ENCODE measurements at regions not wholly inside any gene's neighbourhood (a gene's known extent, or its start where the extent isn't known, plus 50 kb on each side); places are given as distances from the start of the nearest gene placed in this dataset.

DNA sequence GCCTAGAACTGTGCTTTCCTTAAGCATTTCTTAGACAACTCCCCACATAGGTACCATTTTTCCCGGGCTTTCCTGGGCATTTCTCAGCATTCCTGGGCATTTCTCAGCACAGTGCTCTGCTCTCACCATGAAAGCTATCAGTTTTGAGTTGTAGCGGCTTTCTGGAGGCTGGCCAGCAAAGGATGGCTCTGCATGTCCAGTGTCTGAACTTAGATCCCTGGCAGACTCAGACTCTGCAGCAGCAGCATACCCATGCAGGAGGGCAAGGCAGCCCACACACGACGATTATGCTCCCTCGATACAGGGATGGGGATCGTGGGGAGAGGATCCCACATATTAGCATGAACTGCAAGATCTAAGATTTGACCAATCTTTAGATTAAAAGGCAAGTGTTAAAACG is 248.9 kb upstream of the MKI67 start:
- no peak for DNase-seq (ENCODE audit: low spot score)

DNA sequence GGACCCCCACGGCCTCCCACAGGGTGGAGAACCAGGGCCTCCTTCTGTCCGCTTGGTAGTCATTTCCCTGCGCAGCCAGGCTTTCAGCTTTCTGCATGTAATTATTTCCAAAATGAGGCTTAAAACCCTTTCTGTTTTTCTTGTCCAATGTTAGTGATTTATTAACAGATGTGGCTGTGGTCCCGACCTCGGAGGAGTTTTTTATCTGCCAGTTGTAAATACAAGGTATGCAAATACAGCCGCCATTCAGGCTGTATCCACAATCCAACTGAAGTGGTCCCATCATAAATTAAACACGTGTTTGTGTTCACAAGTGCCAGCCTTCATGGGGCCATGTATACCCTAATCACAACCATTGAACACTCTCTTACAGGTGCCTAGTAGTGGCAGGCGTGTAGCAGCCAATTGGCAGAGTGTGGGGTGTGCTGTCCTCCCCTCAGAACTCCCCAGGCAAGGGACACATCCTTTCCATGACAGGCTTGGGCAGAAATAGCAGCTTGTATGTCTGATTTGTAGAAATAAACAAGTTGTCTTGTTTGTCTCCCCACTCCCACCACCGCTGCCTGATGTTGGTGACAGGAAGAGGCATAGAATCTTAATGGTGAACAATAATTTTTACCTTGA is 251.3 kb upstream of the MKI67 start:
- no peak for DNase-seq (ENCODE audit: low spot score)

DNA sequence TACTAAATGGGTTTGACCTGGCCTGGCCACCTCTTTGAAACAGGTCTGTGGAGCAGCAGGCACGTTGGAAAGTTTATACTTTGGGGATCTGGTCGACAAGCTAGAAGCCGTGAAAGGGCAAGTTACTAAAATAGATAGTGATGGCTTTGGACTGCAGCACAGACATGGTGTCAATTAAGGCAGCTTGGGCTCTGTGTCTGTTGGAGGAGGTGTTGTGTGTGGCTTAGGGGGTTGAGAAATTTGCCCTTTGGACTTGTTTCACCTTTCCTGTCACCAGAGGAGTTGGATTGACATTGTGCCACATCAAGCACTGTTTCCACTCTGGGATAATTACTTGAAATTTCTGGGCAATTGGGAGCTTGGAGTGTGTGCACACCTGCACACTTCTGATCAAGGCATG is 251.8 kb upstream of the MKI67 start:
- no peak for DNase-seq (ENCODE audit: low spot score)

DNA sequence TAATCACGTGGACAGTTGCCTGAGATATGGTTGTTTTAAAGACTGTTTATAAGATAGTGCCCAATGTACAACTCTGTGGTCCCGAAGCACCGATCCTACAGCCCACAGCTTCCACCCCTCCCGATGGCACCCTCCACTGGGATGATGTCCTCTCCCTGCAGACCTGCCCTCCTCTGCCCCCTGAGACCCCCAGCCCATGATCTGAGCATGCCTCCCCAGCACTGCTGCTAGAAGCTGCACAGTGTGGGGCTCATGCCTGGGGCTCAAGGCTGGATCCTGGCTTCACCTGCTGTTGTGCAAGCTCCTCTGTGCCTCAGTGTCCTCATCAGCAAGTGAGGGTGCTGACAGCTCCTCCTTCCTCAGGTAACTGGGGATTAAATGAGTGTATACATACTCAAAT is 254.7 kb upstream of the MKI67 start:
- DNase-seq (ENCODE audit: low spot score), result no peak

DNA sequence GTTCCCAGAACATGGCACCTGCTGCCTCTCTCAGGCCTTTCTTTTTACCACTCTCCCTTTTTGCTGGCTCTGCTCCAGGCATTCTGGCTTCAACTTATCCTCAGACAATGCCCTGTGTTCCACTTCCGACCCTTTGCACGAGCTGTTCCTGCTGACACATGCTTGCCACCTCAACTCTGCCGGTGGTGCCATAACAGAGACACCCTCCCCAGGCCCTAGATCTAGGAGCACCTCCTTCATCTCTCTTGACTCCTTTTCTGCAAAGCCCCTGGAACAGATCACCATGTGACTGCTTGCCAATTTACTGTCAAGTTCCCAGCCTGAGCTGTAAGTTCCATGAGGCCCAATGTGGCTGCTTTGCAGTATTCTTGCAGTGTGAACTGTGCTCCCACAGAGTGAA is 256.0 kb upstream of the MKI67 start:
- DNase-seq (ENCODE audit: low spot score), result no peak

DNA sequence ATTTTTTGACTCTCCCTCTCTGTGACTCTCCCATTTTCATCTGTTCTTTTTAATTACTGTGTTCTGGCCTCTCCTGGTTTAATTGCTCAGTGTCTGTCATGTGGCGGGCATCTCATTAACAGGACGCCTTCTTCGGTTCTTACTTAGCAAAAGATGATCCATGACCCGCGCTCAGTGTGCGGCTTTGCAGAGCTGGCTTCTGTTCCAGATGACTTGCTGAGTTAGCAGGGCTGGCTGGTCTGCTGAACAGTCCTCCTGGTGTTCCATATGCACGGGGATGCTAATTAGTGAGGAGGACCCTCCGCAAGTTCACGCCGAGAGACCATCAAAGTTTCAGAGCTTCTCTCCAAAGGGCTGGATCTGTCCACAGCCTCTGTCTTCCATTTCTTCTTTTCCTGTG is 258.6 kb upstream of the MKI67 start:
- no peak for DNase-seq (ENCODE audit: low spot score)

DNA sequence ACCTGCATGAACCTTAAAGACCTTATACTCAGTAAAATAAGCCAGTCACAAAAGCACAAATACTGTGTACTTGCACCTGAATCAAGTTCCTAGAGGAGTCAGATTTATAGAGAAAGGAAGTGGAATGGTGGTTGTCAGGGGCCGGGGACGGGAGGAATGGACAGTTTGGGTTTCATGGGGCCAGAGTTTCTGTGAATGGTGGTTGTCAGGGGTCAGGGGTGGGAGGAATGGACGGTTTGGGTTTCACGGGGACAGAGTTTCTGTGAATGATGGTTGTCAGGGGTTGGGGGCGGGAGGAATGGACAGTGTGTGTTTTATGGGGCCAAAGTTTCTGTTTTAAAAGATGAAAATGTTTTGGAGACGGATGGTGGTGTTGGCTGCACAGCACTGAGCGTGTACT is 260.0 kb upstream of the MKI67 start:
- no peak for DNase-seq (ENCODE audit: low spot score)

DNA sequence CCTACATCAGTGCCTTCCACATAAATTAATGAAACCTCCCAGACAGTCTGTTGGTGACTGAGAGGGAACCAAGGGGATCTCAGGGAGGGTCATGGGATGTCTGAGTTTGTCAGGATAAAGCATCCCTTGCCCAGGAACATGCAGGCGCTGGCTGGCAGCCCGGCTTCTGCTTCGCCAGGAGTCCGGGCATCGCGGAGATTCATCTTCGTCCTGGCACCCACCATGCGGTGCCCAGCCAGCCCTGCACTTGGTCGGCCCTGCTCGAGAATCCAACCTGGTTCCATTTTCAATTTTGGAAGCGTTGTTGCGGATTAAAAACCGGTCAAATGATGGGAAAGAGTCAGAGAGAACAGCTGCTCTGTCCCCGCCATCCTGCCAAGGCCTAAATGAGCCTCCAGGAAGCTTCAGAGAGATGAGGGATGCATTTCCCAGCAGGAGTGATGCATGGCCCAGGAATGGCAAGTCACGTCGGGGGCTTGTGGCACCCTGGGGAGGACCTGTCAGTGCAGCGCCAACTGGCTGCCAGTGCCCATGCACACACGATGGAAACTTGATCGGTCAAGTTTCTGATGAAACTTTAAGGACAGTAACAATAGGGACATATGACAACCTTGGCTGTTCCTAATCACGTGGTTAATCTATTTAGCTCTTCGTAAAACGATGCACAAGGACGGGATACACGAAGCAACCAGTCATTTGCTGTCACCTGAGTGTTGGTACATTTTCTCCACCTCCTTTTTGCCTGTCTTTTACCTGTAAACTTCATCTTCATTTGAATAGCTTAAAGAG is 260.8 kb upstream of the MKI67 start:
- DNase-seq (ENCODE audit: low spot score), result no peak

DNA sequence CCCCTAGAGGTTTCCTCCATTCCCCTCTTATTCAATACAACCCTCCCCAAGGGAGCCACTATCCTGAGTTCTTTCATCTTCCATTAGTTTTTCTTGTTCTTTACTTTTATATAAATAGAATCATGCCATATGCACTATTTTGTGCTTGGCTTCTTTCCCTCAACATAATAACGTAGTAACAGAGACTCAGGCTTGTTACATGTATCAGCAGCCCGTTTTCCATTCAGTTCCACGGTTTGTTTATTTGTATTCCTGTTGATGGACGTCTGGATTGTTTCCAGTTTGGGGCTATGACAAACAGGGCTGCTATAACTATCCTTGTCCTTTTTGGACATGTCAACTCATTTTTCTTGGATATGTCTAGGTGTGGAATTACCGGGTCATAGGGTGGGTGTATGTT is 264.4 kb upstream of the MKI67 start:
- DNase-seq (ENCODE audit: low spot score), result no peak

DNA sequence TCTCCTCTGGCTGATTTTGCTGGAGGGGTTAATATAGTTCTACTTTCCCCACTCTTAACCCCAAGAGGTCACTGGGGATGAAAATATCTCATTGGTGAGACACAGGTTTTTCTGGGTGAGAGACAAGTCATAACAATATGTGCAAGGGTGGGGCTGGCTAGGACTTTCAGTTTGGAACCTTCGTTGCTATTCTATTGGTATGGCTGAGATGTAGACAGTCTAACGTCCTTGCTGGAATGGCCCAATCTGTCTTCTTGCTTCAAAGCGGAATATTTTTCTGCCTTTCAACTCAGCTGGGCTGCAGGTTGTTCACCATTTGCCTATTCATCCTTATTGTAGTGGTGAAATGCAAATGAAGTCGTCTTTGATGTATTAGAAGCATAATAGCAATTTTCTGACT is 267.3 kb upstream of the MKI67 start:
- no peak for DNase-seq (ENCODE audit: low spot score)

DNA sequence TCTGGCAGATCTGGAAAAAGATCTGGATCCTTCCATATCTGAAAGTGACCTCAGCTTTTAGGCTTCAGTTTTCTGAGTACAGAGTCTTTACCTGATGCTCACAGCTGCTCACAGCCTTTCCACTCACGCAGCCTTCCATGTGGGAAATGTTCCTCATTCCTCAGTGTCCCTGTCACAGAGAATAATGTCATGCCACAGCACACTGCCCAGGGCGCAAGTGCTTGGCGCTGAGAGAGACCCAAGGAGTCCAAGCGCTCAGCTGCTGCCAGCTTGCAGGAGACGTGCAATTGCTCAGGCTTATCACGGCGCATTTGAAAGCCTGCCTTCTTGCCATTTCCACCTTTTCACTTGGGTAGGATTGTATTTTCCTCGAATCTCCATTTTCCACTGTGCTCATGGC is 271.9 kb upstream of the MKI67 start:
- DNase-seq (ENCODE audit: low spot score), result no peak

DNA sequence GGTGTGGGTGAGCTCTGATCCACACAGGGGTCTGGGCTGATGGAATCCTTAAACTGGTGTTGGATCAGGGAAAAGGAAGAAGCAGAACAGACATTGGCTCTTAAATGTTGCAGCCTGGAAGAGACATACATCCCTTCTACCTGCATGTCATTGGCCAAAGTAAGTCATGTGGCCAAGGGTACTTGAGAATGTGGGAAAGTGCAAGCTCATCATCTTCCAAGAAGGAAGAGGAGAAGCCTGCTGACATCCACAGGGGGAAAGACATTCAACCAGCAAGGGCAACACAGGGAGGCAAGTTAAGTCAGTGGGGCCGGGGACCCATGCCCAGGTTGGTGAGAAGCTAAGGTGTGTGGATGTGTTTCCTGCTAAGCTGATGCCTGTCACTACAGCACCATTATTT is 272.8 kb upstream of the MKI67 start:
- DNase-seq (ENCODE audit: low spot score), result no peak

DNA sequence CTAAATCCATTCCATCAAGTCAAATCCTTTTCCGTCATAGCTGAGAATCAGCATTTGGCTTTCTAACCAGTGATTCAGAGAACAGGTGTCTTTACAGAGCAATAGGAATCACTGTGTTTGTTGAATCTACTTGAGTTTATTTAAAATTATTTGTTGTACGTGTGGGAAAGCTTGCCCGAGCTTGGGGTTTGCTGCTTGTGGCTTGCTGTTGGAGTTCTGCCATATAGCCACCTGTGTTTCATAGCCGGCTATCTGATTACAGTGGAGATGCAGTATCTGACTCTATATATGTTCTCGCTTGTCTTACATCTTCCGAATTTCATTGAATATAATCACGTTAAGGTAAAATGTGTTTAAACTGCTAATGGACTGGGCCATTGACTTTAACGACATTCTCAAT is 274.3 kb upstream of the MKI67 start:
- no peak for DNase-seq (ENCODE audit: low spot score)

DNA sequence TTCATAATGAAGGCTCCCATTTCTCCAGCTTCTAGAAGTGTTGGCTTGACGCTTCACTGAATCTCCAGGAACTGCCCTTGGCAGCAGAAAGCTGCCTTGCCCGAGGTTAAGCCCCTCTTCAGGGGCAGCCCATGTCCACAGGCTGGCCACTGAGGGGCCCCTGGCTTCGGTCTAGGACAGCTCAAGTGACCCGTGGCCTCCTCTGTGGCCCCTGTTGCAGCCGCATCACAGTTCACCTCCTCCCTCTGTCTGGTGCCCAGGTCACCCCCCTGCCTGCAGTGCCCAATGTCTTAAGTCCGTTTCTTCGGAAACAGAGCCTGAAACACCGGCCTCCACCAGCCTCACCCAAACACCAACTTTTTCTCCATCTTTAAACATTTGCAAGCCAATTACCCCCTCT is 279.2 kb upstream of the MKI67 start:
- DNase-seq (ENCODE audit: low spot score), result no peak

DNA sequence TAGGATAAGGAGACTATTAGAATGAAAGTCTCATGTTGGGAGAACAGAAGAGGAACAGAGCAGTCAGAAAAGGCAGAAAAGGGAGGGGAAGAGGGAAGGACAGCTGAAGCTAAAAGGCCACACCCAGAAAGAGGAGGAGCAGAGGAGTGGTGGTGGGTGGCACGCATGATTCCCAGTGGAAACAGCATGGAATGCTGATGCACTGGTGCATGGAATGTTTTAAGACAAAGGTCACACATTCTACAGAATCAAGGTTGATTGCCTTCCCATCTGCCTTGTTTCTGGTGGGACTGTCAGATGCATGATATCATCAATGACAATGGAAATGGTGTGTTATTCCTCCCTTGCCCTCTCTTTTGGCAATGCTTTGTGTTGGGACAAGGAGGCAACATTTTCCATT is 285.4 kb upstream of the MKI67 start:
- no peak for DNase-seq (ENCODE audit: low spot score)

DNA sequence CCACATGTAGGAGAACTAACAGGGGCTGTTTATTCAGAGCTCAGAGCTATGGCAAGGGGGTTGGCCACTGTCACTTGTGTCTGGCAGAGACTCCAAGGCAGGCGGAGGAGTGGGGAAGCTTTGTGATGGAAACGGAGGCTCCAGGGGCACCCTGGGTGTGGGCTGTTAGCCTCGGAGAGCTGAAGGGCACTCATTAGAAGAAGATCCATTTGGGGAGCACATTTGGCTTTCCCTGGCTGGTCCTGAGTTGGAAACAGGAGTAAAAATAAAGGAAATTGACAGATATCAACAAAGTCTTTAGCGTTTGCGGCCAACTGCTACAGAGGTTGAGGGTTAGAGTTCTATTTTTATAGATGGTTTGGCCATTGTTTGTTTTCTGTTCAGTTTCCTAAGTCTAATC is 288.3 kb upstream of the MKI67 start:
- no peak for DNase-seq (ENCODE audit: low spot score)

DNA sequence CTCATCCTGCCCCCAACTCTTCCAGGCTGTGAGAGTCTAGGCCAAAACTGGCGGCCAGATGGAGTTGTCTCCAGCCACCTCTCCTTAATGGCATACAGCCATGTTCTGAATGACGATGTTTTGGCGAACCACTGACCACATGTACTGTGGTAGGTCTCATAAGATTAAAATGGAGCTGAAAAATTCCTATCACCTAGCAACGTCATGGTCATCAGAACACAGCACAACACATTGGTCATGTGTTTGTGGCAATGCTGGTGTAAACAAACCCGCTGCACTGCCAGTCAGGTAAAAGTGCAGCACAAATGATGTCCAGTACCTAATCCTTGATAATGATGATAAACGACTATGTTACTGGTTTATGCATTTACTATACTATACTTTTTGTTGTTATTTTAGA is 290.0 kb upstream of the MKI67 start:
- no peak for DNase-seq (ENCODE audit: low spot score)

DNA sequence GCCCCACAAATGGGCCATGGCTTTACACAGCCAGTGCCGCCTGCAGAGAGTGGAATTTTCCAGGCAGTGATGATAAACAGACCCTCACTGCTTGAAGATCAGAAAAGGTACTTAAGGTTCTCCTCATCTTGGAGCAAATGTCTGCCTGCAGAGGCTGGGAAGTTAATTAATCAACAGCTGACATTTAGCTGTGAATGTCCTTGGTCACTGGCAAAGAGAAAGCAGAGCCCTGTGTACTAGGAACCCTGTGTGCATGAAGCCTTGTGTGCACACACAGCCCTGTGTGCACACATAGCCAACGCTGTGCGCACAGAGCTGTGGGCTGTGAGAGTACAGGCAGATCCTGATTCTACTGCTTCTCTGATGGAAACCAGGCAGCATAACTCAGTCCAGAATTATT is 291.6 kb upstream of the MKI67 start:
- no peak for DNase-seq (ENCODE audit: low spot score)

DNA sequence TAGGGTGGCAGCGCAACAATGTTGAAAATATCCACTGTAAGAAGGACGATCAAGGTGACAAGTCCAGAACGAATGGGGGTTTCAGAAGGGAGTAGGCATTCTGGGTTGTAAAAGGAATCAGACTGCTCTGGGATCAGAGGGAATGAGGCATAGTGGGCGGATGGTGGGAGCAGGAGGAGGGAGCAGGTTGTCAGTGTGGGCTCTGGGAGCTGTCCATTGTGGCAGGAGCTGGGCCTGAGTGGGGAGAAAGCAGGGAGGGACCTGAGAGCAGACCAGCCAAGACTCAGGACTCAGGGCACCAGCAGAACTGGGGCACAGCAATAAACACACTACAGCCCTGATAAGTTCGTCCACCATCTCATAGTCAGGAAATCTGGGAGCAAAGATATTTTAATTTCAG is 292.6 kb upstream of the MKI67 start:
- DNase-seq (ENCODE audit: low spot score), result no peak

DNA sequence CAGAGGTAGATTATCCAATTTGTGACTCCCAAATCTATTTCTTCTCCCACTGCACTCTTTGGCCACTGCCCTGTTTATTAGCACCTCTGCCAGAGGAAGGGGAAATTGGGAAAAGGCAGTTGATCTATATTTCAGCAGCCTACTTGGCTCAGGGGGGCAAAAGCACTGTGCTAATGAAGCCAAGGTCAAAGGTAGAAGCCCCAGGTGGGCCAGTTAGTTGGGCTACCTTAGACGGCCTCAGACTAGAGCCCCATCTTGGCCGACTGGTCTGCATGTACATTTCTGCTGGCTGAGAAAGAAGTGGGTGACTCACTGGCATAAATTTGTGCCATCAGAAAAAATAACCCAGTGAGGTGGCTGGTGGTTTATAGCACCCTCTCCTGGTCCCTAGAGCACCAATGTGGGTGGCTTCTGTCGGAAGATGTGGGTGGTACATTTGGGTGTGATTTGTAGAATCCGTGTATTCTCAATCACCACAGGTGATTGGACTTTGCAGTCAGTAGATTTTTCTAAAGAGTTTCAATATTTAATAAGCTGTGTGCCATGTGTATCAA is 293.3 kb upstream of the MKI67 start:
- DNase-seq (ENCODE audit: low spot score), result no peak

DNA sequence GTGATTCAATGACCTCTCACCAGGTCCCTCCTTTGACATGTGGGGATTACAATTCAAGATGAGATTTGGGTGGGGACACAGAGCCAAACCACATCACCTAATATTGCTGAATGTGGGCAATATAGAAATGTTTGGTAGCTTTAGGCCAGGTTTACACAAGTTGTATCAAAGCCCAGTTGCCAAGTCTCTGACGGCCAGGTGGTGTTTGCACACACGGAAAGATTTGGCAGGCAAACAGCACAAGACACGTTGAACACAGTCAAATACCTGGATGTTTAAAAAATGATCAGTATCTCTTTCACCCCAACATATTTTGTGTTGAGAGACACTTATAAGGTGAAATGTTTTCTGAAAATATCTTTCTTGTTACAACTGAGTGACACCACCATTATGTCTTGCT is 294.4 kb upstream of the MKI67 start:
- no peak for DNase-seq (ENCODE audit: low spot score)

DNA sequence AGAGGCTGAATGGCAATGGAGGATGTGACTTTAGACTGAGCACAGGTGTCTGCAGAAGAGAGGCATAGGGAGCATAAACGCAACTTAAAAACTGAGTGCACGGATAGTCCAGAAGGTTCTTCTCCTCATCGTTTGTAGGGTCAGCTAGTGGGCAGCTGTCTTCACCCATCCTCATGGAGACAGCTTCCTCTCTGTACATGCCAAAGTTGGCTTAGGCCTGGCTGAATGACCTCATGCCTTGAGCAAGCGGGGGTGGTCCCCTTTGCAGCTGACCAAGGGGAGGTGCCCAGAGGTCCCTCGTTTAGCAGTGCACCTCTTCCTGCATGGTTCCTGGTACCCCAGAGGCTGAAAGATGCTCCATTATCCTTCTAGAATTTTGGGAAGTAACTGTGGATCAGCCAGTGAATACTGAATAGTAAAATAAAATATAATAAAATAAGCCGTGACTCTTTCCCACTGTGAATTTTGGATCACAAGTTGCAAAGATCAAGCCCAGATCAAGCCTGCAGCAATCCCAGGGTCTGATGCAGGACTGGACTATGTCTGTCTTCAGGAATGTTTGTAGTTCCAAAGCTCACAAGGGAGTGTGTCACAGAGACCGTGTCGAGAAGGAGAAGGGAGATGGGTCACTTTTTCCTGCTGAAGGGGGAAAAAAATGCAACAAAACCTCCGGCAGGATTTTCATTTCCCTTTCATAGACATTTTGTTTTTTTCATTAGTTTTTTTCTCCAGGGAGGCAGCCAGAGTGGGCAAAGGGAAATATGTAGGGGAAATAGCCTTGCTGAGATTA is 295.3 kb upstream of the MKI67 start:
- DNase-seq (ENCODE audit: low spot score), result no peak

DNA sequence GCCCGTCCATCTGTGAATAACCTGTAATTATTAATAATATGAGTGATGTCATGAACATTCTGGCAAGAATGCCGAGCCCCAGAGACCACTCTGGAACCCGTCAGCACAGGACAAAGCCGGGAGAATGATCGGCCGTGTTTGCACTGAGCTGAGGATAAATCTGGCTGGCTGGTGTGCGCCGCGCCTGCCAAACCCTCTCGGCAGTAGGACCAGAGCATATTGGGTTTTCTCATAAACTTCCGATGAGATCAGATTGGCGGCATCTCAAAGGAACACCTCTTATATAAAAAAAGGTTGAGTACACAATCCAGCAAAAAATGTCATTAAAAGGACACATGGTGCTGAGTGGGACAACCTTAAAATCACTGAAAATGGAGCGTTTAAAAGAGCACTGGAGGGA is 296.0 kb upstream of the MKI67 start:
- no peak for DNase-seq (ENCODE audit: low spot score)
